ENCODE measurements at regions not wholly inside any gene's neighbourhood (a gene's known extent, or its start where the extent isn't known, plus 50 kb on each side); places are given as distances from the start of the nearest gene placed in this dataset.

DNA sequence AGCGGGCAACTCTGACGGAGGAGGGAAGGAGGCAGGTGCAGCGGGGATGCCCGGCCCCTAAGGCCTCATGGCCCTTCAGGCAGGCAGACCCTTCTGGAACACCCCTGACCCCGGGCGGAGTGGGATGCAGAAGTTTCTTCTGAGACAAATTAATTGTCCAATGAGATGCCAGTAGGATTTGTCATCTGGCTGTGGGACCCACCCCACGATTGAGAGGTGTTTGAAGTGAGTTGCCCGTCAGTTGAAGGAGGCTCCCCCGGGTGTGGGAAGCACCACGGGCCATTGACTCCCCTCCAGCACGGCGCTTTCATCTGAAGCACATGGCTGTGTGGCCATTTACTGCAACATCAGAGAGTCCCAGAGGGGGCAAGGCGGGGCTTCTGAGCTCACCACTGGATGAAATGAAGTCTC is 527.8 kb downstream of the BRD1 start:
- TF ChIP-seq CTCF (IDR thresholded peaks at IDR 0.05) = no peak
- TF ChIP-seq ZFX (IDR thresholded peaks at IDR 0.05; ENCODE audit: borderline replicate concordance) = no peak
